Suprapubic skin (tissue), 4 donors: ENCODE measurements at regions not wholly inside any gene's neighbourhood (a gene's known extent, or its start where the extent isn't known, plus 50 kb on each side); places are given as distances from the start of the nearest gene placed in this dataset.

Experiments
- DNase-seq, 2 donors: peaks; one replicate each; pipeline ENCODE4 v3.0.0-alpha.2; 2019; ENCODE audit warnings: low spot score in 2 of 2
- H3K27ac ChIP-seq: fragments of 200-600 bp; sonication (generic); one replicate; pipeline ENCODE4 v1.5.1; 2019
- H3K27me3 ChIP-seq: fragments of 200-600 bp; sonication (generic); one replicate; pipeline ENCODE4 v1.5.1; 2019
- H3K36me3 ChIP-seq: fragments of 200-600 bp; sonication (generic); one replicate; pipeline ENCODE4 v1.5.1; 2019
- H3K4me1 ChIP-seq: fragments of 200-600 bp; sonication (generic); one replicate; pipeline ENCODE4 v1.5.1; 2019
- H3K4me3 ChIP-seq: fragments of 200-600 bp; sonication (generic); one replicate; pipeline ENCODE4 v1.5.1; 2019; ENCODE audit warnings: mild to moderate bottlenecking
- H3K9me3 ChIP-seq: fragments of 200-600 bp; sonication (generic); one replicate; pipeline ENCODE4 v1.5.1; 2019
- CTCF ChIP-seq, 2 donors: fragments of 200-600 bp in 1 of 2; fragments of 450-650 bp in 1 of 2; sonication (generic) in 1 of 2; IDR thresholded peaks; one replicate each; pipeline ENCODE4 v1.5.1; 2016 to 2019; ENCODE audit warnings: antibody characterized with exemption in 2 of 2, mild to moderate bottlenecking in 1 of 2, moderate library complexity in 1 of 2
- EP300 ChIP-seq: sonication (generic); formaldehyde crosslinking; IDR thresholded peaks from one replicate; pipeline ENCODE4 v1.6.1; 2017; ENCODE audit warnings: antibody characterized with exemption
- POLR2A ChIP-seq, 2 donors: fragments of 450-650 bp; IDR thresholded peaks; one replicate each; pipeline ENCODE4 v1.6.1; 2017; ENCODE audit warnings: antibody characterized with exemption in 2 of 2, mild to moderate bottlenecking in 2 of 2, moderate library complexity in 2 of 2
- POLR2AphosphoS5 ChIP-seq, 3 donors: sonication (generic); formaldehyde crosslinking; IDR thresholded peaks; one replicate each; pipeline ENCODE4 v1.6.1; 2017; ENCODE audit warnings: antibody characterized with exemption in 3 of 3
- WGBS: methylation state at CpG from one replicate; pipeline ENCODE4 v1.1.5; 2018; 5-methylcytosine and 5-hydroxymethylcytosine counted together

- no peak for DNase-seq
- peaks cover 59% of the 10 kb centered on the region for H3K27me3 ChIP-seq
- H3K4me1 ChIP-seq, result peaks cover under 1% of the 10 kb centered on the region
- peaks cover 7% of the 10 kb centered on the region for H3K9me3 ChIP-seq
- WGBS, result 100% methylated on average over 1 of the region's 1 CpG
- TF ChIP-seq EP300 (no peak), POLR2A (IDR thresholded peaks at IDR 0.05) (no peak), CTCF (IDR thresholded peaks at IDR 0.05) (no peak), POLR2AphosphoS5 (IDR thresholded peaks at IDR 0.05) (no peak)
- H3K27ac ChIP-seq, result no peak overlapping the region
- H3K36me3 ChIP-seq, result no peaks in the 10 kb centered on the region
- no peak overlapping the region for H3K4me3 ChIP-seq
Measured at GRCh38 chr17:73802871-73803270, 158.6 kb upstream of the SDK2 start.

GRCh38 chr17:73803964-73804435 lies 159.8 kb upstream of the SDK2 start:
- peaks cover 7% of the 10 kb centered on the region for H3K9me3 ChIP-seq
- H3K27ac ChIP-seq, result no peak overlapping the region
- no peaks in the 10 kb centered on the region for H3K4me1 ChIP-seq
- H3K36me3 ChIP-seq, result no peaks in the 10 kb centered on the region
- H3K27me3 ChIP-seq, result peaks cover 56% of the 10 kb centered on the region
- 55% methylated on average over 3 of the region's 4 CpGs for WGBS
- TF ChIP-seq POLR2A (IDR thresholded peaks at IDR 0.05), result no peak
- TF ChIP-seq POLR2AphosphoS5 (IDR thresholded peaks at IDR 0.05), result no peak
- TF ChIP-seq CTCF (IDR thresholded peaks at IDR 0.05), result no peak
- no peak for TF ChIP-seq EP300
- DNase-seq, result no peak
- no peak overlapping the region for H3K4me3 ChIP-seq

- WGBS, result 92% methylated on average over 1 of the region's 1 CpG
Measured at GRCh38 chr17:73806768-73807167, 162.5 kb upstream of the SDK2 start.

GRCh38 chr17:73813201-73813600 lies 169.0 kb upstream of the SDK2 start:
- H3K9me3 ChIP-seq, result no peaks in the 10 kb centered on the region
- H3K27ac ChIP-seq, result no peak overlapping the region
- H3K4me3 ChIP-seq, result no peak overlapping the region
- no peak for TF ChIP-seq POLR2A (IDR thresholded peaks at IDR 0.05)
- TF ChIP-seq POLR2AphosphoS5 (IDR thresholded peaks at IDR 0.05), result no peak
- TF ChIP-seq CTCF (IDR thresholded peaks at IDR 0.05), result no peak
- TF ChIP-seq EP300, result no peak
- H3K27me3 ChIP-seq, result peaks cover 9% of the 10 kb centered on the region
- no peak for DNase-seq
- no peaks in the 10 kb centered on the region for H3K4me1 ChIP-seq
- WGBS, result 90% methylated on average over 5 of the region's 5 CpGs
- H3K36me3 ChIP-seq, result no peaks in the 10 kb centered on the region

More at GRCh38 chr17:73806768-73807167, 162.5 kb upstream of the SDK2 start:
- H3K27ac ChIP-seq, result no peak overlapping the region
- H3K4me1 ChIP-seq, result no peaks in the 10 kb centered on the region
- peaks cover 41% of the 10 kb centered on the region for H3K27me3 ChIP-seq
- H3K4me3 ChIP-seq, result no peak overlapping the region
- no peaks in the 10 kb centered on the region for H3K36me3 ChIP-seq
- peaks cover 7% of the 10 kb centered on the region for H3K9me3 ChIP-seq
- no peak for DNase-seq
- TF ChIP-seq CTCF (IDR thresholded peaks at IDR 0.05), result no peak
- TF ChIP-seq POLR2AphosphoS5 (IDR thresholded peaks at IDR 0.05), result no peak
- no peak for TF ChIP-seq POLR2A (IDR thresholded peaks at IDR 0.05)
- TF ChIP-seq EP300, result no peak

GRCh38 chr17:73814075-73814474 lies 169.8 kb upstream of the SDK2 start:
- Histone ChIP-seq H3K27ac (no peak overlapping the region), H3K36me3 (no peaks in the 10 kb centered on the region), H3K9me3 (no peaks in the 10 kb centered on the region), H3K4me3 (no peak overlapping the region), H3K27me3 (peaks cover 9% of the 10 kb centered on the region), H3K4me1 (no peaks in the 10 kb centered on the region)
- no peak for DNase-seq
- TF ChIP-seq EP300 (no peak), POLR2A (IDR thresholded peaks at IDR 0.05) (no peak), CTCF (IDR thresholded peaks at IDR 0.05) (no peak), POLR2AphosphoS5 (IDR thresholded peaks at IDR 0.05) (no peak)
- 32% methylated on average over 7 of the region's 7 CpGs for WGBS
